Ovary (tissue), 3 donors: ENCODE measurements at regions not wholly inside any gene's neighbourhood (a gene's known extent, or its start where the extent isn't known, plus 50 kb on each side); places are given as distances from the start of the nearest gene placed in this dataset.

Experiments
- EP300 ChIP-seq: sonication (generic); formaldehyde crosslinking; IDR thresholded peaks from one replicate; pipeline ENCODE4 v1.6.1; 2017; ENCODE audit warnings: antibody characterized with exemption
- TF ChIP-seq, protein P1 (sequence below), 3 donors: fragments of 450-650 bp in 2 of 3; fragments of 200-600 bp in 1 of 3; IDR thresholded peaks; one replicate each; pipeline versions ENCODE4 v1.5.1 to v1.8.0; 2016 to 2022; ENCODE audit warnings: antibody characterized with exemption in 3 of 3, mild to moderate bottlenecking in 1 of 3
- donor health status: DM: no; HTN: no; CAD: no.

DNA sequence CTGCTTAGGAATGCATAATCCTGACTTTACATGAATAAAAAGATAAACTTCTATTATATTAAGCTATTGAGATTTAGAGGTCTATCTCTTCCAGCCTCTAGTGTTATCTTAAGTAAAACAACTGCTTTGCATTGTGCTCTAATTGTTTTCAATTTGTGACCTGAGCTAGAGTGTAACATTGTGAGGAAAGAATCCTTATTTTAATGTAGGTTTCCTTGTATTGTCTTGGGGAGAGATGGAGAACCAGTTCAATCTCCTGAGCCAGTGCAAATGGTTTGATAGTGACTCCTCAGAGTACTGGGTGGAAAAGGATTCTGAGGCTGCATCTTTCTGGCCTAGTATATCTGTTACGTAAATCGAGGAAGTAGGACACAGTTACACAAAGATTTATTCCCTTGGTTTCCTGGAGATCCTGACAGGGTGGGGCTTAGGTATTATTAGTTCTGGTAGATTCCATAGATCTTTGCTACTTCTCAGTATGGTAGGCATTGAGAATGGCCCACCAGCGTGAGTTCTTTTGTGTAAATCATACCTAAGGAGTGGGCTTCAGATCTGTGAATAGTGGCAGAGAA lies 683.5 kb upstream of the CCDC179 start:
- TF ChIP-seq, protein P1, sequence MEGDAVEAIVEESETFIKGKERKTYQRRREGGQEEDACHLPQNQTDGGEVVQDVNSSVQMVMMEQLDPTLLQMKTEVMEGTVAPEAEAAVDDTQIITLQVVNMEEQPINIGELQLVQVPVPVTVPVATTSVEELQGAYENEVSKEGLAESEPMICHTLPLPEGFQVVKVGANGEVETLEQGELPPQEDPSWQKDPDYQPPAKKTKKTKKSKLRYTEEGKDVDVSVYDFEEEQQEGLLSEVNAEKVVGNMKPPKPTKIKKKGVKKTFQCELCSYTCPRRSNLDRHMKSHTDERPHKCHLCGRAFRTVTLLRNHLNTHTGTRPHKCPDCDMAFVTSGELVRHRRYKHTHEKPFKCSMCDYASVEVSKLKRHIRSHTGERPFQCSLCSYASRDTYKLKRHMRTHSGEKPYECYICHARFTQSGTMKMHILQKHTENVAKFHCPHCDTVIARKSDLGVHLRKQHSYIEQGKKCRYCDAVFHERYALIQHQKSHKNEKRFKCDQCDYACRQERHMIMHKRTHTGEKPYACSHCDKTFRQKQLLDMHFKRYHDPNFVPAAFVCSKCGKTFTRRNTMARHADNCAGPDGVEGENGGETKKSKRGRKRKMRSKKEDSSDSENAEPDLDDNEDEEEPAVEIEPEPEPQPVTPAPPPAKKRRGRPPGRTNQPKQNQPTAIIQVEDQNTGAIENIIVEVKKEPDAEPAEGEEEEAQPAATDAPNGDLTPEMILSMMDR (IDR thresholded peaks at IDR 0.05), result no peak
- no peak for TF ChIP-seq EP300
